ENCODE measurements at regions not wholly inside any gene's neighbourhood (a gene's known extent, or its start where the extent isn't known, plus 50 kb on each side); places are given as distances from the start of the nearest gene placed in this dataset.

DNA sequence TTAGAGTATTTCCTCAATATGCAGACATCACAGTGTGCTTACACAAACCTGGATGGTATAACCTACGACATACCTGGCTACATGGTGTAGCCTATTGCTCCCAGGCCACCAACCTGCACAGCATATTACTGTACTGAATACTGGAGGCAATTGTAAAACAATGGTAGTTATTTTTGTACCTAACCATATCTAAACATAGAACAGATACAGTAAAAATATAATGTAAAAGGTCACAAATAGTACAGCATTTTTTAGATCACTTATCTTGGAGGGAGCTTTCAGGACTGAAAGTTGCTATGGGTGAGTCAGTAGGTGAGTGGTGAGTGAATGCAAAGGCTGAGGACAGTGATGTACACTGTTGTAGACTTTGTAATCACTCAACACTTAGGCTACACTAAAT is 492.3 kb downstream of the MRPL39 start:
- no peak for TF ChIP-seq CTCF (IDR thresholded peaks at IDR 0.05; ENCODE audit: borderline replicate concordance, insufficient read depth, low read depth, low read length)
- no peak overlapping the region for H3K4me3 ChIP-seq (ENCODE audit: low read depth, low read length)

DNA sequence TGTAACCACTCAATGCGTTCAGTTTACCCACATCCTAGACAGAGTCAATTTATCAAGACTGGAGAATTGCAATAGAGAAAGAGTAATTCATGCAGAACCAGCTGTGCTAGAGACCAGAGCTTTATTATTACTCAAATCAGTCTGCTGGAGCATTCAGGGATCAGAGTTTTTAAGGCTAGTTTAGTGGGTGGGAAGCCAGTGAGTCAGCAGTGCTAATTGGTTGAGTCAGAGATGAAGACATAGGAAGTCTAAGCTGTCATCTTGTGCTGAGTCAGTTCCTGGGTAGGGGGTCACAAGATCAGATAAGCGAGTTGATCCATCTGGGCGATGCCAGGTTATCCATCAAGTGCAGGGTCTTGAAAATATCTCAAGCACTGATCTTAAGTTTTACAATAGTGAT is 499.6 kb downstream of the MRPL39 start:
- TF ChIP-seq CTCF (IDR thresholded peaks at IDR 0.05; ENCODE audit: borderline replicate concordance, insufficient read depth, low read depth, low read length): no peak
- H3K4me3 ChIP-seq (ENCODE audit: low read depth, low read length): no peak overlapping the region

DNA sequence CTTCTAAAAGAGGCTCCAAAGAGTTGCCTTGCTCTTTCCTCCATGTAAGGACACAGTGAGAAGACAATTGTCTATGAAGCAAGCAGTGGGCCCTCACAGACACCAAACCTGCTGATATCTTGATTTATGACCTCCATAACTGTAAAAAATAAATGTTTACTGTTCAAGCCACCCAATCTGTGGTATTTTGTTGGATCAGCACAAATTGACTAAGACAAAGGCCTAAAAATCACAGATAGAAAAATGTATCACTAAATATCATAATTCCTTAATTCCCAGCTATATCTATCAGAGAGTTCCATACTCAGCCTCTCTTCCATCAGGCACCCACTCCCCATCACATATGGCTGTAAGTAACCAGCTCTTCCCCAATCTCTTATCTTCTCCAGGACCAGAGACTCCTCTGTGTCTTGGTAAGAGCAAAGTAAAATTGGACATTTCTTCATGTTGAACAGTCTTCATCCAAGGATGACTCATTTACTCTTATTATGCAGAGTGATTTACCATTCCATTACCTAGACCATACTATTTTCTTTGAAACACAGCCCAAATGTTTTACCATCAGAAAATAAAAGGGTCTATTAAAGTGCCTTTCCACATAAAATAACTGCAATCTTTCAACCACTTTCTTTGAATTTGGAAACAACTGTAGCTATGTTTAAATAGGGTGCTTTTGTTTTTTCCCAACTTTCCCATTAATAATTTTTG is 503.6 kb downstream of the MRPL39 start:
- no peak for TF ChIP-seq CTCF (IDR thresholded peaks at IDR 0.05; ENCODE audit: borderline replicate concordance, insufficient read depth, low read depth, low read length)

DNA sequence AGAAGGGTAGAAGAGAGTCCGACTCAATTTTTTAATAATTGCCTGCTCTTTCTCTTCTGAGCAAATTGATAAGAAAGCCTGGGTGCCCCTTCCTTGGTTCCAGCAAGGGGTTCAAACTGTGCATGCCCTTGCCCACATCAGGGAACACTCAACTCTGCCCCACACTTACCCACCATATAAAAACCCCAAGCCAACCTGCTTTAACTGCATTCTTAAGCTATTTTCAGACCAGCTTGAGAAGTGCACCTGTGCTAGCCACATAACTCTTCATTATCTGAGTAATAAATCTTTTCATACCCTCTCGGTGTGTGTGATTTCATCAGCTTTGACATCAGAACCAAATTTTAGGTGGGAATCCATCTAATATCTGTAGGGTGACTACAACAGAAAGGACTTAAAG is 509.6 kb downstream of the MRPL39 start:
- no peak overlapping the region for H3K4me3 ChIP-seq (ENCODE audit: low read depth, low read length)
- no peak for TF ChIP-seq CTCF (IDR thresholded peaks at IDR 0.05; ENCODE audit: borderline replicate concordance, insufficient read depth, low read depth, low read length)

More for the DNA sequence above, 503.6 kb downstream of the MRPL39 start:
- H3K4me3 ChIP-seq (ENCODE audit: low read depth, low read length): no peak overlapping the region

- no peak for TF ChIP-seq CTCF (IDR thresholded peaks at IDR 0.05; ENCODE audit: borderline replicate concordance, insufficient read depth, low read depth, low read length)
- H3K4me3 ChIP-seq (ENCODE audit: low read depth, low read length): no peak overlapping the region
Measured at GRCh38 chr21:25094695-25095094, 512.6 kb downstream of the MRPL39 start.

DNA sequence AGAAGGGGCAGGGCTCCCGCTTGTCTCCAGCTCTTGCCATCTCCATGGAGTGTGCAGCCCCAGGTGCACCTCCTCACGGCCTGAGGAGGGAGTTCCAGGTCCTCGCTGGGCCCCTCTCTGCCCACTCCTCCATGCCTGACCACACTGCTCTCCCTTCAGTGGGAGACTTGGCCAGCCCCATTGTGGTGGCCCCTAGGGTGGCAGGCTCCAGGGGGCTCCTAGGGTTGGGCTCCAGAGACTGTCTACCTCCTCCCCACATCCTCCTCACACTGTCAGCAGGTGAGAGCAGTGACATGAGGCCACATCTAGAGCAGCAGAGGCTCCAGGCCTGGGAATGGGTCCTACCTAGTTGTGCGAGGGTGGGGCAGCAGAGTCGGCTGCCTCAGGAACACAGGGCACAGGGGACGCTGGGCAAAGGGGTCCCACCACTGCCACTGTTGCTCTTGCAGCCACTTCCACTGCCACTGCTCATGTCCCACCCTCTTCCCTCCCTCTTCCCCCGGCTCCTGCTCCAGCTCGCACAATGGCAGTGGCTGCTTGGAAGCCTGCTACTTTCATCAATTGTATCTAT is 514.8 kb downstream of the MRPL39 start:
- no peak for TF ChIP-seq CTCF (IDR thresholded peaks at IDR 0.05; ENCODE audit: borderline replicate concordance, insufficient read depth, low read depth, low read length)
- H3K4me3 ChIP-seq (ENCODE audit: low read depth, low read length): no peak overlapping the region

- TF ChIP-seq CTCF (IDR thresholded peaks at IDR 0.05; ENCODE audit: borderline replicate concordance, insufficient read depth, low read depth, low read length): no peak
- no peak overlapping the region for H3K4me3 ChIP-seq (ENCODE audit: low read depth, low read length)
Measured at GRCh38 chr21:25081096-25081495, 526.2 kb downstream of the MRPL39 start.
